ENCODE measurements at regions not wholly inside any gene's neighbourhood (a gene's known extent, or its start where the extent isn't known, plus 50 kb on each side); places are given as distances from the start of the nearest gene placed in this dataset.

GRCh38 chr16:85519540-85520231, 93.4 kb upstream of the GSE1 start:
- no peak overlapping the region for H3K4me3 ChIP-seq (ENCODE audit: low read length)
- no peak for TF ChIP-seq ZNF274 (IDR thresholded peaks at IDR 0.05; ENCODE audit: low read depth, low read length)

GRCh38 chr16:85520853-85521521, 92.1 kb upstream of the GSE1 start:
- no peak overlapping the region for H3K4me3 ChIP-seq (ENCODE audit: low read length)
- TF ChIP-seq ZNF274 (IDR thresholded peaks at IDR 0.05; ENCODE audit: low read depth, low read length), result no peak

GRCh38 chr16:85521552-85522307, 91.4 kb upstream of the GSE1 start:
- no peak overlapping the region for H3K4me3 ChIP-seq (ENCODE audit: low read length)
- TF ChIP-seq ZNF274 (IDR thresholded peaks at IDR 0.05; ENCODE audit: low read depth, low read length), result no peak

GRCh38 chr16:85522308-85522841, 90.7 kb upstream of the GSE1 start:
- TF ChIP-seq ZNF274 (IDR thresholded peaks at IDR 0.05; ENCODE audit: low read depth, low read length), result no peak
- H3K4me3 ChIP-seq (ENCODE audit: low read length), result no peak overlapping the region

- H3K4me3 ChIP-seq (ENCODE audit: low read length), result no peak overlapping the region
- no peak for TF ChIP-seq ZNF274 (IDR thresholded peaks at IDR 0.05; ENCODE audit: low read depth, low read length)
These were observed 90.1 kb upstream of the GSE1 start for GRCh38 chr16:85522842-85523601.

- TF ChIP-seq ZNF274 (IDR thresholded peaks at IDR 0.05; ENCODE audit: low read depth, low read length), result no peak
- no peak overlapping the region for H3K4me3 ChIP-seq (ENCODE audit: low read length)
These were observed 89.3 kb upstream of the GSE1 start for GRCh38 chr16:85523602-85524364.

GRCh38 chr16:85524365-85524629, 88.8 kb upstream of the GSE1 start:
- H3K4me3 ChIP-seq (ENCODE audit: low read length), result no peak overlapping the region
- TF ChIP-seq ZNF274 (IDR thresholded peaks at IDR 0.05; ENCODE audit: low read depth, low read length), result no peak

- H3K4me3 ChIP-seq (ENCODE audit: low read length), result no peak overlapping the region
- TF ChIP-seq ZNF274 (IDR thresholded peaks at IDR 0.05; ENCODE audit: low read depth, low read length), result no peak
These were observed 88.3 kb upstream of the GSE1 start for GRCh38 chr16:85524630-85525419.

- TF ChIP-seq ZNF274 (IDR thresholded peaks at IDR 0.05; ENCODE audit: low read depth, low read length), result no peak
- no peak overlapping the region for H3K4me3 ChIP-seq (ENCODE audit: low read length)
These were observed 87.5 kb upstream of the GSE1 start for GRCh38 chr16:85525420-85526184.

- no peak overlapping the region for H3K4me3 ChIP-seq (ENCODE audit: low read length)
- TF ChIP-seq ZNF274 (IDR thresholded peaks at IDR 0.05; ENCODE audit: low read depth, low read length), result no peak
These were observed 86.7 kb upstream of the GSE1 start for GRCh38 chr16:85526185-85526974.

GRCh38 chr16:85527042-85527766, 85.9 kb upstream of the GSE1 start:
- no peak for TF ChIP-seq ZNF274 (IDR thresholded peaks at IDR 0.05; ENCODE audit: low read depth, low read length)
- no peak overlapping the region for H3K4me3 ChIP-seq (ENCODE audit: low read length)
